H9 (cell line): ENCODE measurements at regions not wholly inside any gene's neighbourhood (a gene's known extent, or its start where the extent isn't known, plus 50 kb on each side); places are given as distances from the start of the nearest gene placed in this dataset.
A peak's percentile ranks its signal among the peaks of the same experiment; 100 is the strongest.

Experiments used
- DNase-seq: peaks from one replicate; pipeline ENCODE4 v3.0.0-alpha.2; 2017
- H2AFZ ChIP-seq: one replicate; pipeline ENCODE4 v1.6.1; 2013; ENCODE audit warnings: mild to moderate bottlenecking, low read length, control low read depth, moderate library complexity
- H2AK5ac ChIP-seq: 2 replicates; pipeline ENCODE4 v1.6.1; 2013; ENCODE audit warnings: low read length, control low read depth, mixed read lengths; ENCODE audit not compliant: insufficient read length
- H2BK120ac ChIP-seq: one replicate; pipeline ENCODE4 v1.6.1; 2013; ENCODE audit warnings: low read depth, mild to moderate bottlenecking, low read length, control low read depth, inconsistent platforms; ENCODE audit not compliant: poor library complexity, severe bottlenecking
- H2BK12ac ChIP-seq: 2 replicates; pipeline ENCODE4 v1.6.1; 2013; ENCODE audit warnings: low read length, control low read depth, mixed read lengths, low read depth; ENCODE audit not compliant: insufficient read length
- H2BK15ac ChIP-seq: 2 replicates; pipeline ENCODE4 v1.6.1; 2013; ENCODE audit warnings: low read depth, low read length, control low read depth
- H2BK20ac ChIP-seq: one replicate; pipeline ENCODE4 v1.6.1; 2013; ENCODE audit warnings: low read depth, mild to moderate bottlenecking, low read length, control low read depth, inconsistent platforms; ENCODE audit not compliant: poor library complexity, severe bottlenecking
- H2BK5ac ChIP-seq: 2 replicates; pipeline ENCODE4 v1.6.1; 2013; ENCODE audit warnings: low read length, control low read depth, mixed read lengths; ENCODE audit not compliant: insufficient read length
- H3K14ac ChIP-seq: 2 replicates; pipeline ENCODE4 v1.6.1; 2013; ENCODE audit warnings: low read length, control low read depth; ENCODE audit not compliant: insufficient read depth
- H3K18ac ChIP-seq: 2 replicates; pipeline ENCODE4 v1.6.1; 2013; ENCODE audit warnings: low read depth, mild to moderate bottlenecking, mixed read lengths, low read length, control low read depth; ENCODE audit not compliant: insufficient read length
- H3K23ac ChIP-seq: 2 replicates; pipeline ENCODE4 v1.6.1; 2013; ENCODE audit warnings: low read length, control low read depth, mixed read lengths, low read depth; ENCODE audit not compliant: insufficient read length
- H3K23me2 ChIP-seq: 2 replicates; pipeline ENCODE4 v1.6.1; 2013; ENCODE audit warnings: low read depth, mild to moderate bottlenecking, mixed read lengths, low read length, control low read depth; ENCODE audit not compliant: insufficient read length, poor library complexity, severe bottlenecking
- H3K27ac ChIP-seq: 2 replicates; pipeline ENCODE4 v1.5.1; 2013; ENCODE audit warnings: low read length, control low read depth, mixed read lengths, low read depth; ENCODE audit not compliant: insufficient read length
- H3K27me3 ChIP-seq: 2 replicates; pipeline ENCODE4 v1.6.1; 2013; ENCODE audit warnings: low read length, control low read depth, inconsistent platforms; ENCODE audit not compliant: insufficient read depth
- H3K4ac ChIP-seq: 2 replicates; pipeline ENCODE4 v1.6.1; 2013; ENCODE audit warnings: low read depth, mild to moderate bottlenecking, control low read depth, inconsistent platforms, low read length, moderate library complexity
- H3K4me1 ChIP-seq: 2 replicates; pipeline ENCODE4 v1.6.1; 2013; ENCODE audit warnings: low read length, control low read depth, inconsistent platforms; ENCODE audit not compliant: insufficient read depth
- H3K4me2 ChIP-seq: 2 replicates; pipeline ENCODE4 v1.6.1; 2013; ENCODE audit warnings: low read length, control low read depth, mixed read lengths; ENCODE audit not compliant: insufficient read length, insufficient read depth
- H3K56ac ChIP-seq: 2 replicates; pipeline ENCODE4 v1.6.1; 2013; ENCODE audit warnings: low read depth, mild to moderate bottlenecking, mixed read lengths, low read length, control low read depth; ENCODE audit not compliant: insufficient read length
- H3K79me1 ChIP-seq: 2 replicates; pipeline ENCODE4 v1.6.1; 2013; ENCODE audit warnings: low read depth, mild to moderate bottlenecking, moderate library complexity, low read length, control low read depth, inconsistent platforms; ENCODE audit not compliant: insufficient read depth, poor library complexity, severe bottlenecking
- H3K79me2 ChIP-seq: 2 replicates; pipeline ENCODE4 v1.6.1; 2013; ENCODE audit warnings: low read length, control low read depth, inconsistent platforms; ENCODE audit not compliant: insufficient read depth
- H3K9ac ChIP-seq: 2 replicates; pipeline ENCODE4 v1.6.1; 2013; ENCODE audit warnings: low read length, control low read depth, mixed read lengths; ENCODE audit not compliant: insufficient read length; ENCODE audit errors: extremely low read depth
- H3K9me3 ChIP-seq: one replicate; pipeline ENCODE4 v1.6.1; 2013; ENCODE audit warnings: low read depth, low read length, inconsistent platforms; ENCODE audit not compliant: control insufficient read depth
- H3T11ph ChIP-seq: one replicate; pipeline ENCODE4 v1.6.1; 2013; ENCODE audit warnings: mild to moderate bottlenecking, low read length, control low read depth, inconsistent platforms
- H4K20me1 ChIP-seq: one replicate; pipeline ENCODE4 v1.6.1; 2013; ENCODE audit not compliant: control insufficient read depth, insufficient read length, insufficient read depth
- H4K5ac ChIP-seq: 2 replicates; pipeline ENCODE4 v1.6.1; 2013; ENCODE audit warnings: low read depth, mild to moderate bottlenecking, mixed read lengths, low read length, control low read depth; ENCODE audit not compliant: insufficient read length
- H4K8ac ChIP-seq: replicated peaks from 2 replicates; pipeline ENCODE4 v1.6.1; 2013; ENCODE audit warnings: low read length, control low read depth, mixed read lengths, low read depth; ENCODE audit not compliant: insufficient read length
- H4K91ac ChIP-seq: 2 replicates; pipeline ENCODE4 v1.6.1; 2013; ENCODE audit warnings: low read depth, mild to moderate bottlenecking, moderate library complexity, mixed read lengths, low read length, control low read depth; ENCODE audit not compliant: insufficient read length
- H3K27ac Mint-ChIP-seq, 3 experiments: 2 replicates in 2 of 3; 3 replicates in 1 of 3; pipeline ENCODE4 v1.8.0; 2020 to 2021; ENCODE audit warnings: mixed read lengths in 3 of 3, mild to moderate bottlenecking in 1 of 3, moderate library complexity in 1 of 3
- H3K27me3 Mint-ChIP-seq: 2 replicates; pipeline ENCODE4 v1.8.0; 2021; ENCODE audit warnings: low read depth, mild to moderate bottlenecking, moderate library complexity, mixed read lengths
- H3K36me3 Mint-ChIP-seq, 3 experiments: 2 replicates in 2 of 3; 3 replicates in 1 of 3; pipeline ENCODE4 v1.8.0; 2020 to 2021; ENCODE audit warnings: low read depth in 3 of 3, mixed read lengths in 3 of 3; ENCODE audit not compliant: insufficient read depth in 1 of 3
- H3K4me1 Mint-ChIP-seq, 2 experiments: 2 replicates each; pipeline ENCODE4 v1.8.0; 2020; ENCODE audit warnings: mixed read lengths in 2 of 2
- H3K4me3 Mint-ChIP-seq, 2 experiments: 2 replicates in 1 of 2; 3 replicates in 1 of 2; pipeline ENCODE4 v1.8.0; 2020 to 2021; ENCODE audit warnings: mild to moderate bottlenecking in 2 of 2, mixed read lengths in 2 of 2, moderate library complexity in 1 of 2
- H3K9me3 Mint-ChIP-seq, 2 experiments: 2 replicates in 1 of 2; 3 replicates in 1 of 2; pipeline ENCODE4 v1.8.0; 2020; ENCODE audit warnings: mild to moderate bottlenecking in 2 of 2, mixed read lengths in 2 of 2, moderate library complexity in 1 of 2
- WGBS: extraction: QIAGEN DNeasy Blood & Tissue Kit; methylation state at CpG from one replicate; pipeline ENCODE4 v1.1.7; 2013; ENCODE audit warnings: missing lambda C conversion rate, low lambda C conversion rate, mixed read lengths; ENCODE audit not compliant: insufficient read length; ENCODE audit errors: extremely low coverage; 5-methylcytosine and 5-hydroxymethylcytosine counted together
- TF ChIP-seq, protein P1 (sequence below): fragments of 200-600 bp; sonication (generic); conservative IDR thresholded peaks from 3 replicates; pipeline ENCODE4 v1.8.0; 2021; ENCODE audit warnings: antibody characterized with exemption, mild to moderate bottlenecking

- Histone ChIP-seq H3T11ph (no peak overlapping the region), H3K4me1 (no peaks in the 10 kb centered on the region; the same call in 1 of the 2 replicates), H2BK120ac (no peak overlapping the region), H4K5ac (no peak overlapping the region), H3K27ac (no peak overlapping the region), H3K56ac (no peak overlapping the region), H3K23ac (no peak overlapping the region), H3K9me3 (no peaks in the 10 kb centered on the region), H3K27me3 (peaks cover 80% of the 10 kb centered on the region), H3K79me2 (no peaks in the 10 kb centered on the region), H3K79me1 (no peaks in the 10 kb centered on the region), H3K23me2 (peaks cover 3% of the 10 kb centered on the region), H4K8ac (no peak overlapping the region), H4K91ac (no peak overlapping the region), H3K14ac (no peak overlapping the region), H3K4ac (no peak overlapping the region), H4K20me1 (no peaks in the 10 kb centered on the region), H2BK20ac (no peak overlapping the region), H2BK5ac (no peak overlapping the region), H2AK5ac (no peak overlapping the region), H2BK12ac (no peak overlapping the region), H3K9ac (no peak overlapping the region), H2AFZ (no peak overlapping the region), H3K18ac (no peak overlapping the region), H2BK15ac (no peak overlapping the region), H3K4me2 (no peak overlapping the region)
- Mint-ChIP-seq H3K9me3 (peaks cover 15 to 42% of the 10 kb centered on the region in 2 experiments), H3K36me3 (peaks cover 0 to 1% (median 0%) of the 10 kb centered on the region in 3 experiments; a peak in 2 of 7 replicates), H3K4me3 (peak overlapping the region in 1 of 2 experiments; percentile 12; a peak in 1 of 5 replicates), H3K27ac (no peak overlapping the region), H3K27me3 (peaks cover 100% of the 10 kb centered on the region), H3K4me1 (peaks cover 27 to 34% of the 10 kb centered on the region in 2 experiments)
- TF ChIP-seq, protein P1, sequence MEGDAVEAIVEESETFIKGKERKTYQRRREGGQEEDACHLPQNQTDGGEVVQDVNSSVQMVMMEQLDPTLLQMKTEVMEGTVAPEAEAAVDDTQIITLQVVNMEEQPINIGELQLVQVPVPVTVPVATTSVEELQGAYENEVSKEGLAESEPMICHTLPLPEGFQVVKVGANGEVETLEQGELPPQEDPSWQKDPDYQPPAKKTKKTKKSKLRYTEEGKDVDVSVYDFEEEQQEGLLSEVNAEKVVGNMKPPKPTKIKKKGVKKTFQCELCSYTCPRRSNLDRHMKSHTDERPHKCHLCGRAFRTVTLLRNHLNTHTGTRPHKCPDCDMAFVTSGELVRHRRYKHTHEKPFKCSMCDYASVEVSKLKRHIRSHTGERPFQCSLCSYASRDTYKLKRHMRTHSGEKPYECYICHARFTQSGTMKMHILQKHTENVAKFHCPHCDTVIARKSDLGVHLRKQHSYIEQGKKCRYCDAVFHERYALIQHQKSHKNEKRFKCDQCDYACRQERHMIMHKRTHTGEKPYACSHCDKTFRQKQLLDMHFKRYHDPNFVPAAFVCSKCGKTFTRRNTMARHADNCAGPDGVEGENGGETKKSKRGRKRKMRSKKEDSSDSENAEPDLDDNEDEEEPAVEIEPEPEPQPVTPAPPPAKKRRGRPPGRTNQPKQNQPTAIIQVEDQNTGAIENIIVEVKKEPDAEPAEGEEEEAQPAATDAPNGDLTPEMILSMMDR = no peak
- DNase-seq = no peak
- no CpG with 5 or more reads among the region's 5 CpGs for WGBS
These were observed 141.6 kb downstream of the TRIM27 start for GRCh38 chr6:28782113-28782673.
